BLaER1 (cell line): ENCODE measurements at regions not wholly inside any gene's neighbourhood (a gene's known extent, or its start where the extent isn't known, plus 50 kb on each side); places are given as distances from the start of the nearest gene placed in this dataset.
A peak's percentile ranks its signal among the peaks of the same experiment; 100 is the strongest.

Experiments used
- H3K27ac ChIP-seq: shearing (Covaris generic); formaldehyde crosslinking; 2 replicates; pipeline ENCODE4 v1.8.1; 2022
- H3K27me3 ChIP-seq: shearing (Covaris generic); formaldehyde crosslinking; 2 replicates; pipeline ENCODE4 v1.8.1; 2022
- H3K36me3 ChIP-seq: shearing (Covaris generic); formaldehyde crosslinking; 2 replicates; pipeline ENCODE4 v1.8.1; 2022
- H3K4me1 ChIP-seq: shearing (Covaris generic); formaldehyde crosslinking; 2 replicates; pipeline ENCODE4 v1.8.1; 2022
- H3K4me2 ChIP-seq: shearing (Covaris generic); formaldehyde crosslinking; 2 replicates; pipeline ENCODE4 v1.8.1; 2022
- H3K4me3 ChIP-seq: shearing (Covaris generic); formaldehyde crosslinking; 2 replicates; pipeline ENCODE4 v1.8.1; 2022
- H3K9ac ChIP-seq: shearing (Covaris generic); formaldehyde crosslinking; 2 replicates; pipeline ENCODE4 v1.8.1; 2022
- H3K9me3 ChIP-seq: shearing (Covaris generic); formaldehyde crosslinking; 2 replicates; pipeline ENCODE4 v1.8.1; 2022
- H4K20me1 ChIP-seq: shearing (Covaris generic); formaldehyde crosslinking; 2 replicates; pipeline ENCODE4 v1.8.1; 2022
- Cebpa-rat ChIP-seq: shearing (Covaris generic); IDR thresholded peaks from 2 replicates; pipeline ENCODE4 v1.8.1; 2022

GRCh38 chr11:119989159-119989821 lies 148.6 kb downstream of the TRIM29 start:
- H3K36me3 ChIP-seq = no peaks in the 10 kb centered on the region
- peak overlapping the region; percentile 45 for H3K4me2 ChIP-seq

DNA sequence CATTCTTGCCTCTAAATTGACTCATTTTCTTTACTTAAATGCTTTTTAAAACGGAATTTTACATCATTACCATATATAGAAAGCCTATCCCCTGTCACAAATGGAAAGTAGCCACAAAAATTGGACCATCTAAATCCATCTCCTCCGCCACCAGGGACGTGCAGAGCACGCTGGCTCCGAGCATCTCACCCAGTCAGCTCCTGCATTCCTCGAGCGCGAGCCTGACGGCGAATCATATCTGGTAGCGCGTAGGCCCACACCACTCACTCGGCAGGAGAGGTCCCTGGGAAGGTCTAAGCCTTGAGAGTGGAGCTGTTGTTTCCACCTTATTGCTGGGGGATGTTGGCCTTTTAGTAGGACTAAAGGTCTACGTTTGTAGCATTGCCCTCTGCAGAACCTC lies 152.4 kb downstream of the TRIM29 start:
- Histone ChIP-seq H3K9ac (no peak overlapping the region), H3K4me2 (no peak overlapping the region), H4K20me1 (no peaks in the 10 kb centered on the region), H3K4me1 (peaks cover 38% of the 10 kb centered on the region), H3K27me3 (no peaks in the 10 kb centered on the region), H3K36me3 (no peaks in the 10 kb centered on the region), H3K4me3 (no peak overlapping the region), H3K9me3 (no peaks in the 10 kb centered on the region), H3K27ac (no peak overlapping the region)
- TF ChIP-seq Cebpa-rat = no peak

More at GRCh38 chr11:119989159-119989821, 148.6 kb downstream of the TRIM29 start:
- no peak for TF ChIP-seq Cebpa-rat
- no peak overlapping the region for H3K4me3 ChIP-seq
- peaks cover 35% of the 10 kb centered on the region for H3K4me1 ChIP-seq
- no peaks in the 10 kb centered on the region for H3K9me3 ChIP-seq
- H3K9ac ChIP-seq = no peak overlapping the region
- no peak overlapping the region for H3K27ac ChIP-seq
- H3K27me3 ChIP-seq = no peaks in the 10 kb centered on the region
- H4K20me1 ChIP-seq = no peaks in the 10 kb centered on the region

GRCh38 chr11:119983816-119984215 lies 154.1 kb downstream of the TRIM29 start:
- Histone ChIP-seq H3K27me3 (no peaks in the 10 kb centered on the region), H3K27ac (no peak overlapping the region), H3K9ac (no peak overlapping the region), H3K9me3 (no peaks in the 10 kb centered on the region), H4K20me1 (no peaks in the 10 kb centered on the region), H3K36me3 (no peaks in the 10 kb centered on the region), H3K4me2 (no peak overlapping the region), H3K4me3 (no peak overlapping the region), H3K4me1 (peaks cover 20% of the 10 kb centered on the region)
- no peak for TF ChIP-seq Cebpa-rat

DNA sequence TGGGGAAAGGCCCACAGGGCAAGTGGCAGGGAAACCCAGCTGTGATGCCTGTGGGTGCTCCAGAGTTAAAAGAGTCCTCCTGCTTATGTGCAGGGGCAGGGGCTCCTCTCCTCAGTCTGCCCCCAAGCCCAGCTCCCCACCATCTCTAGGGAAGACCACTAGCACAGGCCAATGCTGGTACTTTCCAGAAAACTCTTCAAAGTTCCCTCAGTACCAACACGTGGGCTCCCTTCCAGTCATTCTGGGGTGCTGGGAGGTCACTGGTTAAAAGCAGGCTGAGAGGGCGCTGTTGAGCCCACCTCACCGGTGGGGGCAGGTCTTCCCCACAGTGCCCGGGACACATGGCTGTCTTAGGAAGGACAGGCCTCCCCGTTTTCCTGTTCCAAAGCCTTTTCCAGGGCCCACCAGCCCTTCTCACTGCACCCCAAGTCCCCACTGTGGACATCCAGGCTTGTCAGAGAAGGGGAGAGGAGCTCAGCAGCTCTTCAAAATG lies 154.6 kb downstream of the TRIM29 start:
- no peaks in the 10 kb centered on the region for H4K20me1 ChIP-seq
- H3K27ac ChIP-seq = no peak overlapping the region
- no peaks in the 10 kb centered on the region for H3K9me3 ChIP-seq
- peaks cover 17% of the 10 kb centered on the region for H3K4me1 ChIP-seq
- no peak for TF ChIP-seq Cebpa-rat
- H3K4me3 ChIP-seq = no peak overlapping the region
- no peaks in the 10 kb centered on the region for H3K36me3 ChIP-seq
- H3K9ac ChIP-seq = no peak overlapping the region
- no peaks in the 10 kb centered on the region for H3K27me3 ChIP-seq
- peak overlapping the region; percentile 31 for H3K4me2 ChIP-seq

- Histone ChIP-seq H3K27ac (no peak overlapping the region), H3K27me3 (no peaks in the 10 kb centered on the region), H3K9ac (no peak overlapping the region), H3K4me3 (no peak overlapping the region), H3K4me1 (peaks cover 18% of the 10 kb centered on the region), H3K9me3 (no peaks in the 10 kb centered on the region), H3K4me2 (peak overlapping the region; percentile 31), H3K36me3 (no peaks in the 10 kb centered on the region), H4K20me1 (no peaks in the 10 kb centered on the region)
- no peak for TF ChIP-seq Cebpa-rat
Measured at GRCh38 chr11:119982517-119983239, 155.2 kb downstream of the TRIM29 start.

DNA sequence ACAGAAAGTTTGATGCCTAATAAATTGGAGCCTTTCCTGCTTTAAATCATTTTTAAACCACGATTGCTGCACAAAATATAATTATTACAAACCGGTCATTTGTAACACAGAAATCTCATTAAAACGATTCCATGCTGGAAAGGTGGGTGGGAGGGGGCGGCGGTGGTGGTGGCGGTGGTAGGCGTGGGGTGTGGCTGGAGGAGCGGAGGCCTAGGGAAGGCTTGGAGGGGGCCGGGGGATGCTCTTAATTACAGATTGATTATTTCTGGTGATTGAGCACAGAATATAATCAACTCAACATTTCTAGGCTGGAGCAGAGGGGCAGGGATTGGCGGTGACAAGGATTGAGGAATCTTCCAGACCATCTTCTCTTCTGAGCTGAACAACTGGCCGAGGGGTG lies 157.5 kb downstream of the TRIM29 start:
- H3K36me3 ChIP-seq = no peaks in the 10 kb centered on the region
- no peaks in the 10 kb centered on the region for H4K20me1 ChIP-seq
- no peak overlapping the region for H3K4me2 ChIP-seq
- H3K27ac ChIP-seq = no peak overlapping the region
- H3K9ac ChIP-seq = no peak overlapping the region
- no peaks in the 10 kb centered on the region for H3K27me3 ChIP-seq
- H3K9me3 ChIP-seq = no peaks in the 10 kb centered on the region
- peaks cover 41% of the 10 kb centered on the region for H3K4me1 ChIP-seq
- no peak overlapping the region for H3K4me3 ChIP-seq
- no peak for TF ChIP-seq Cebpa-rat

- TF ChIP-seq Cebpa-rat = no peak
- Histone ChIP-seq H3K4me2 (no peak overlapping the region), H3K9me3 (no peaks in the 10 kb centered on the region), H4K20me1 (no peaks in the 10 kb centered on the region), H3K4me1 (peaks cover 48% of the 10 kb centered on the region), H3K4me3 (no peak overlapping the region), H3K27ac (no peak overlapping the region), H3K9ac (no peak overlapping the region), H3K27me3 (no peaks in the 10 kb centered on the region), H3K36me3 (no peaks in the 10 kb centered on the region)
Measured at GRCh38 chr11:119979701-119980100, 158.2 kb downstream of the TRIM29 start.

GRCh38 chr11:119978696-119979095 lies 159.2 kb downstream of the TRIM29 start:
- Histone ChIP-seq H4K20me1 (no peaks in the 10 kb centered on the region), H3K9ac (no peak overlapping the region), H3K9me3 (no peaks in the 10 kb centered on the region), H3K4me3 (no peak overlapping the region), H3K27ac (no peak overlapping the region), H3K4me2 (no peak overlapping the region), H3K36me3 (no peaks in the 10 kb centered on the region), H3K27me3 (no peaks in the 10 kb centered on the region), H3K4me1 (peaks cover 49% of the 10 kb centered on the region)
- no peak for TF ChIP-seq Cebpa-rat

GRCh38 chr11:119977881-119978280 lies 160.0 kb downstream of the TRIM29 start:
- Histone ChIP-seq H3K9me3 (no peaks in the 10 kb centered on the region), H3K4me3 (no peak overlapping the region), H3K27ac (0 out of 2 replicates have a peak overlapping the region, but pooled peaks have one; percentile 18), H3K27me3 (no peaks in the 10 kb centered on the region), H3K36me3 (no peaks in the 10 kb centered on the region), H4K20me1 (no peaks in the 10 kb centered on the region), H3K9ac (no peak overlapping the region), H3K4me2 (peak overlapping the region; percentile 73), H3K4me1 (peaks cover 44% of the 10 kb centered on the region)
- no peak for TF ChIP-seq Cebpa-rat

- TF ChIP-seq Cebpa-rat = no peak
- Histone ChIP-seq H3K4me3 (no peak overlapping the region), H4K20me1 (no peaks in the 10 kb centered on the region), H3K4me2 (peak overlapping the region; percentile 73), H3K27me3 (no peaks in the 10 kb centered on the region), H3K36me3 (no peaks in the 10 kb centered on the region), H3K9me3 (no peaks in the 10 kb centered on the region), H3K4me1 (peaks cover 40% of the 10 kb centered on the region), H3K9ac (no peak overlapping the region), H3K27ac (0 out of 2 replicates have a peak overlapping the region, but pooled peaks have one; percentile 18)
Measured at GRCh38 chr11:119977561-119977860, 160.4 kb downstream of the TRIM29 start.
